ENCODE measurements at regions not wholly inside any gene's neighbourhood (a gene's known extent, or its start where the extent isn't known, plus 50 kb on each side); places are given as distances from the start of the nearest gene placed in this dataset.
A peak's percentile ranks its signal among the peaks of the same experiment; 100 is the strongest.

DNA sequence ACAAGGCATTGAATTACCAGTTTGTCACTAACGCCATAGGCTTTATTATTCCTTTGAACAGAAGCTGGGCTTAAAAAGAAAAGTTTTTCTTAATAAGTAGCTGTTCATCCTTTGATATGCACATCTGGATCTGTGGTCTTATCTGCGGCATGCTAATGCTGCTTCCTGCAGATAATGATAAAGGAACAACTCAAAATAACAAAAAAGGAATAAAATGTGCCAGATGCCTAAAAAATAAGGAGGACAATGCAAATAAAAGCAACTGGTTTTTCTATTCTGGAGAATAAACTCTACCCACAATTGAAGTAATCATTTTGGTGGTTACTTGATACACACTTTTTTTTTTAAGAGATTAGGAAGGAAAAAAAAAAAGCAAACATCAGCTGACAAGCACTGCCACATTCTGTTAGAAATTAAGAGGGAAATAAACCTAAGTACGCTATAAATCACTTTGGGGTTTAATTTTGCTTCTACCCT lies 156.8 kb upstream of the SALL4 start:
- peak overlapping the region; percentile 66 for H3K9ac ChIP-seq (ENCODE audit: low read depth, low read length, poor library complexity, severe bottlenecking)
- peak overlapping the region; percentile 53 for H3K4me3 ChIP-seq (ENCODE audit: low read length, poor library complexity, severe bottlenecking)

DNA sequence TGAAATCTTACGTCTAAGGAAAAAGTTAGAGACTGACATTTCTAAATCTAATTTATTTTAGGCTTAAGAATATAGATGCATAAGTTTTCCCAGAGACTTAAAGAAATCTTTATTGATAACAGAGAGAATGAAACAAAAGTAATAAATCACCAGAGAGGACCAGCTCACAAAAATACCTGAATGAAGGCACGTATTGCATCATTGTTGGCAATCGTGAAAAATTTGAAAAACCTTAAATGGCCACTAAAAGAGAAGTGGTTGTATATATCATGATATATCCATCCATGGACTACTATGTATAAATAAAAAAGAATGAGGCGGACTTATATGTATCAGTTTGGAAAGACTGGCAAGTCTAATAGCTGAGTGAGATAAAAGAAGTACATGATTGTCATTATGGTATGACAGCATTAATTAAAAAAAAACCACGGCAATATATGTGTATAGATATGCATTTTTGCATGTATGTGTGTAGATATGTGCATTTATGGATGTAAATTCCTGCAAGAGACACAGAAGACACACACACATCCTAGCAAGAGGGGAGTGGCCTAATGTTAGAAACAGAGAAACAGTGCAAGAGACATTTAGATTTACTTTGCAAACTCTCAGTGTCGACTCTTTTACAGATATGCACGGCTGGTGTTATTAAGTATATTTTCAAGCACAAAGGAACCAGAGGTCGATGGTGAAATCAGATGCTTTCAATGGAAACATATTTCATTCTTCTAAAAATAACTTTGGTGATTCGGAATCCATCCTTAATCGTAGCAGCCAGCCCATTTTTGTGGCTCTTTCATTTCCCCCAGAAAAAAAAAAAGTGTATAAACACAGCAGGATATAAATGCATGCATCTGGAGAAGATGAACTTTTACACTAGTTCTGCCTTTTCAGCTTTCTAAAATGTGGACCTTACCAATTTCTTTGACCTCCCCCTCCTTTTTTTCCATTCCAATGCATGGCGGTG lies 156.1 kb upstream of the SALL4 start:
- Histone ChIP-seq H3K4me2 (ENCODE audit: low read depth, low read length, poor library complexity, severe bottlenecking) (peak overlapping the region; percentile 77), H3K27me3 (ENCODE audit: insufficient read depth, low read length, poor library complexity, severe bottlenecking) (no peaks in the 10 kb centered on the region), H3F3A (ENCODE audit: low read depth) (peaks cover 22% of the 10 kb centered on the region), H3K9me3 (ENCODE audit: insufficient read depth, low read depth, low read length) (no peaks in the 10 kb centered on the region), H3K9ac (ENCODE audit: low read depth, low read length, poor library complexity, severe bottlenecking) (peak overlapping the region; percentile 66), H3K36me3 (ENCODE audit: insufficient read depth, low read length) (no peaks in the 10 kb centered on the region), H4K20me1 (ENCODE audit: insufficient read depth, low read length, poor library complexity, severe bottlenecking) (no peaks in the 10 kb centered on the region), H3K4me3 (ENCODE audit: low read length, poor library complexity, severe bottlenecking) (peak overlapping the region; percentile 53), H3K9me2 (replicated peaks; ENCODE audit: low read depth, low read length) (no peaks in the 10 kb centered on the region), H3K4me1 (ENCODE audit: insufficient read depth, low read length, poor library complexity, severe bottlenecking) (peaks cover 37% of the 10 kb centered on the region), H3K79me2 (ENCODE audit: insufficient read depth, low read length) (no peaks in the 10 kb centered on the region), H2AFZ (ENCODE audit: low read length) (peak overlapping the region; percentile 21; the same call in 1 of the 2 replicates)
- no peak for TF ChIP-seq EZH2phosphoT487 (IDR thresholded peaks at IDR 0.05; ENCODE audit: borderline replicate concordance)

More for the DNA sequence above, 156.8 kb upstream of the SALL4 start:
- no peaks in the 10 kb centered on the region for H3K79me2 ChIP-seq (ENCODE audit: insufficient read depth, low read length)
- no peaks in the 10 kb centered on the region for H3K27me3 ChIP-seq (ENCODE audit: insufficient read depth, low read length, poor library complexity, severe bottlenecking)
- peaks cover 22% of the 10 kb centered on the region for H3F3A ChIP-seq (ENCODE audit: low read depth)
- H3K36me3 ChIP-seq (ENCODE audit: insufficient read depth, low read length): no peaks in the 10 kb centered on the region
- H3K4me2 ChIP-seq (ENCODE audit: low read depth, low read length, poor library complexity, severe bottlenecking): peak overlapping the region; percentile 77
- no peaks in the 10 kb centered on the region for H3K9me2 ChIP-seq (replicated peaks; ENCODE audit: low read depth, low read length)
- 0 out of 2 replicates have a peak overlapping the region, but pooled peaks have one; percentile 21 for H2AFZ ChIP-seq (ENCODE audit: low read length)
- H3K4me1 ChIP-seq (ENCODE audit: insufficient read depth, low read length, poor library complexity, severe bottlenecking): peaks cover 37% of the 10 kb centered on the region
- TF ChIP-seq EZH2phosphoT487 (IDR thresholded peaks at IDR 0.05; ENCODE audit: borderline replicate concordance): no peak
- TF ChIP-seq, protein P1, sequence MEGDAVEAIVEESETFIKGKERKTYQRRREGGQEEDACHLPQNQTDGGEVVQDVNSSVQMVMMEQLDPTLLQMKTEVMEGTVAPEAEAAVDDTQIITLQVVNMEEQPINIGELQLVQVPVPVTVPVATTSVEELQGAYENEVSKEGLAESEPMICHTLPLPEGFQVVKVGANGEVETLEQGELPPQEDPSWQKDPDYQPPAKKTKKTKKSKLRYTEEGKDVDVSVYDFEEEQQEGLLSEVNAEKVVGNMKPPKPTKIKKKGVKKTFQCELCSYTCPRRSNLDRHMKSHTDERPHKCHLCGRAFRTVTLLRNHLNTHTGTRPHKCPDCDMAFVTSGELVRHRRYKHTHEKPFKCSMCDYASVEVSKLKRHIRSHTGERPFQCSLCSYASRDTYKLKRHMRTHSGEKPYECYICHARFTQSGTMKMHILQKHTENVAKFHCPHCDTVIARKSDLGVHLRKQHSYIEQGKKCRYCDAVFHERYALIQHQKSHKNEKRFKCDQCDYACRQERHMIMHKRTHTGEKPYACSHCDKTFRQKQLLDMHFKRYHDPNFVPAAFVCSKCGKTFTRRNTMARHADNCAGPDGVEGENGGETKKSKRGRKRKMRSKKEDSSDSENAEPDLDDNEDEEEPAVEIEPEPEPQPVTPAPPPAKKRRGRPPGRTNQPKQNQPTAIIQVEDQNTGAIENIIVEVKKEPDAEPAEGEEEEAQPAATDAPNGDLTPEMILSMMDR (conservative IDR thresholded peaks at IDR 0.05; ENCODE audit: low read length): no peak
- H4K20me1 ChIP-seq (ENCODE audit: insufficient read depth, low read length, poor library complexity, severe bottlenecking): no peaks in the 10 kb centered on the region
- H3K9me3 ChIP-seq (ENCODE audit: insufficient read depth, low read depth, low read length): no peaks in the 10 kb centered on the region

DNA sequence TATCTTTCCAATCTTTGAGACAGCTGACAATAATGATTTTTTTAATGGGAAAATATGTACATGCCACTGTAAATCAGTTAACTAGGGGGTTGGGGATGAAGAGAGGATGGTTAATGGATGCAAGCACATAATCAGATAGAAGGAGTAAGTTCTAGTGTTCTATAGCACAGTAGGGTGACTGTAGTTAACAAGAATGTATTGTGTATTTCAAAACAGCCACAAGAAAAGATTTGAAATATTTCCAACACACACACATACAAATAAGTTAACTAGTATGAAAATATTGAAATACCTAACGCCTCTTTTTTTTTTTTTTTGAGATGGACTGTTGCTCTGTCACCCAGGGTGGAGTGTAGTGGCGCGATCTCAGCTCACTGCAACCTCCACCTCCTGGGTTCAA lies 153.4 kb upstream of the SALL4 start:
- no peak for TF ChIP-seq EZH2phosphoT487 (IDR thresholded peaks at IDR 0.05; ENCODE audit: borderline replicate concordance)
- TF ChIP-seq, protein P1 (conservative IDR thresholded peaks at IDR 0.05; ENCODE audit: low read length): no peak
- Histone ChIP-seq H3K4me1 (ENCODE audit: insufficient read depth, low read length, poor library complexity, severe bottlenecking) (peaks cover 25% of the 10 kb centered on the region), H3K9me2 (replicated peaks; ENCODE audit: low read depth, low read length) (no peaks in the 10 kb centered on the region), H4K20me1 (ENCODE audit: insufficient read depth, low read length, poor library complexity, severe bottlenecking) (no peaks in the 10 kb centered on the region), H2AFZ (ENCODE audit: low read length) (no peak overlapping the region), H3K27me3 (ENCODE audit: insufficient read depth, low read length, poor library complexity, severe bottlenecking) (no peaks in the 10 kb centered on the region), H3K36me3 (ENCODE audit: insufficient read depth, low read length) (no peaks in the 10 kb centered on the region), H3K4me2 (ENCODE audit: low read depth, low read length, poor library complexity, severe bottlenecking) (no peak overlapping the region), H3K9me3 (ENCODE audit: insufficient read depth, low read depth, low read length) (no peaks in the 10 kb centered on the region), H3K79me2 (ENCODE audit: insufficient read depth, low read length) (no peaks in the 10 kb centered on the region), H3K4me3 (ENCODE audit: low read length, poor library complexity, severe bottlenecking) (no peak overlapping the region), H3K9ac (ENCODE audit: low read depth, low read length, poor library complexity, severe bottlenecking) (no peak overlapping the region), H3F3A (ENCODE audit: low read depth) (peaks cover 22% of the 10 kb centered on the region)
